ENCODE measurements at regions not wholly inside any gene's neighbourhood (a gene's known extent, or its start where the extent isn't known, plus 50 kb on each side); places are given as distances from the start of the nearest gene placed in this dataset.

- TF ChIP-seq EZH2phosphoT487 (IDR thresholded peaks at IDR 0.05; ENCODE audit: low read length) (no peak), EZH2 (optimal IDR thresholded peaks at IDR 0.05; ENCODE audit: low read depth, low read length) (no peak)
- TF ChIP-seq, protein P1, sequence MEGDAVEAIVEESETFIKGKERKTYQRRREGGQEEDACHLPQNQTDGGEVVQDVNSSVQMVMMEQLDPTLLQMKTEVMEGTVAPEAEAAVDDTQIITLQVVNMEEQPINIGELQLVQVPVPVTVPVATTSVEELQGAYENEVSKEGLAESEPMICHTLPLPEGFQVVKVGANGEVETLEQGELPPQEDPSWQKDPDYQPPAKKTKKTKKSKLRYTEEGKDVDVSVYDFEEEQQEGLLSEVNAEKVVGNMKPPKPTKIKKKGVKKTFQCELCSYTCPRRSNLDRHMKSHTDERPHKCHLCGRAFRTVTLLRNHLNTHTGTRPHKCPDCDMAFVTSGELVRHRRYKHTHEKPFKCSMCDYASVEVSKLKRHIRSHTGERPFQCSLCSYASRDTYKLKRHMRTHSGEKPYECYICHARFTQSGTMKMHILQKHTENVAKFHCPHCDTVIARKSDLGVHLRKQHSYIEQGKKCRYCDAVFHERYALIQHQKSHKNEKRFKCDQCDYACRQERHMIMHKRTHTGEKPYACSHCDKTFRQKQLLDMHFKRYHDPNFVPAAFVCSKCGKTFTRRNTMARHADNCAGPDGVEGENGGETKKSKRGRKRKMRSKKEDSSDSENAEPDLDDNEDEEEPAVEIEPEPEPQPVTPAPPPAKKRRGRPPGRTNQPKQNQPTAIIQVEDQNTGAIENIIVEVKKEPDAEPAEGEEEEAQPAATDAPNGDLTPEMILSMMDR (IDR thresholded peaks at IDR 0.05; ENCODE audit: low read length) = no peak
- H3K9me3 ChIP-seq (replicated peaks; ENCODE audit: insufficient read depth, low read length) = no peaks in the 10 kb centered on the region
- H2AFZ ChIP-seq (ENCODE audit: low read length) = no peak overlapping the region
- no peak for DNase-seq
- H4K20me1 ChIP-seq (ENCODE audit: insufficient read depth, low read length) = no peaks in the 10 kb centered on the region
- no peak overlapping the region for H3K27ac ChIP-seq (ENCODE audit: low read length)
- H3K27me3 ChIP-seq (replicated peaks; ENCODE audit: insufficient read depth, low read length) = no peaks in the 10 kb centered on the region
- H3K36me3 ChIP-seq (replicated peaks; ENCODE audit: insufficient read depth, low read length) = no peaks in the 10 kb centered on the region
- no peak overlapping the region for H3K4me2 ChIP-seq (ENCODE audit: low read depth, low read length)
- no peaks in the 10 kb centered on the region for H3K4me1 ChIP-seq (ENCODE audit: low read length)
- H3K4me3 ChIP-seq (ENCODE audit: low read length) = no peak overlapping the region
- H3K9me2 ChIP-seq (replicated peaks; ENCODE audit: insufficient read depth, low read length) = no peaks in the 10 kb centered on the region
- no peaks in the 10 kb centered on the region for H3K79me2 ChIP-seq (ENCODE audit: low read length)
- no peaks in the 10 kb centered on the region for H3F3A ChIP-seq (ENCODE audit: insufficient read depth, low read length)
- no peak overlapping the region for H3K9ac ChIP-seq (ENCODE audit: low read length)
Observed at GRCh38 chr5:88594441-88594840, 288.5 kb downstream of the MEF2C start.

- DNase-seq = no peak
- H3K9ac ChIP-seq (ENCODE audit: low read length) = no peak overlapping the region
- no peaks in the 10 kb centered on the region for H3K36me3 ChIP-seq (replicated peaks; ENCODE audit: insufficient read depth, low read length)
- no peak overlapping the region for H3K4me3 ChIP-seq (ENCODE audit: low read length)
- no peaks in the 10 kb centered on the region for H3K79me2 ChIP-seq (ENCODE audit: low read length)
- H3K27ac ChIP-seq (ENCODE audit: low read length) = no peak overlapping the region
- no peaks in the 10 kb centered on the region for H3K27me3 ChIP-seq (replicated peaks; ENCODE audit: insufficient read depth, low read length)
- no peak overlapping the region for H2AFZ ChIP-seq (ENCODE audit: low read length)
- H3K4me2 ChIP-seq (ENCODE audit: low read depth, low read length) = no peak overlapping the region
- TF ChIP-seq EZH2phosphoT487 (IDR thresholded peaks at IDR 0.05; ENCODE audit: low read length) (no peak), EZH2 (optimal IDR thresholded peaks at IDR 0.05; ENCODE audit: low read depth, low read length) (no peak)
- TF ChIP-seq, protein P1 (IDR thresholded peaks at IDR 0.05; ENCODE audit: low read length) = no peak
- H3F3A ChIP-seq (ENCODE audit: insufficient read depth, low read length) = no peaks in the 10 kb centered on the region
- H4K20me1 ChIP-seq (ENCODE audit: insufficient read depth, low read length) = no peaks in the 10 kb centered on the region
- H3K4me1 ChIP-seq (ENCODE audit: low read length) = no peaks in the 10 kb centered on the region
- no peaks in the 10 kb centered on the region for H3K9me3 ChIP-seq (replicated peaks; ENCODE audit: insufficient read depth, low read length)
- no peaks in the 10 kb centered on the region for H3K9me2 ChIP-seq (replicated peaks; ENCODE audit: insufficient read depth, low read length)
Observed at GRCh38 chr5:88588609-88589008, 294.4 kb downstream of the MEF2C start.

GRCh38 chr5:88583471-88583870 lies 299.5 kb downstream of the MEF2C start:
- H3K27me3 ChIP-seq (replicated peaks; ENCODE audit: insufficient read depth, low read length) = no peaks in the 10 kb centered on the region
- TF ChIP-seq EZH2 (optimal IDR thresholded peaks at IDR 0.05; ENCODE audit: low read depth, low read length) (no peak), EZH2phosphoT487 (IDR thresholded peaks at IDR 0.05; ENCODE audit: low read length) (no peak)
- TF ChIP-seq, protein P1 (IDR thresholded peaks at IDR 0.05; ENCODE audit: low read length) = no peak
- no peak overlapping the region for H3K4me3 ChIP-seq (ENCODE audit: low read length)
- no peaks in the 10 kb centered on the region for H3K36me3 ChIP-seq (replicated peaks; ENCODE audit: insufficient read depth, low read length)
- H4K20me1 ChIP-seq (ENCODE audit: insufficient read depth, low read length) = no peaks in the 10 kb centered on the region
- H3K4me1 ChIP-seq (ENCODE audit: low read length) = no peaks in the 10 kb centered on the region
- no peak for DNase-seq
- no peak overlapping the region for H3K4me2 ChIP-seq (ENCODE audit: low read depth, low read length)
- H2AFZ ChIP-seq (ENCODE audit: low read length) = no peak overlapping the region
- H3K9me2 ChIP-seq (replicated peaks; ENCODE audit: insufficient read depth, low read length) = no peaks in the 10 kb centered on the region
- H3K9ac ChIP-seq (ENCODE audit: low read length) = no peak overlapping the region
- H3K27ac ChIP-seq (ENCODE audit: low read length) = no peak overlapping the region
- H3K79me2 ChIP-seq (ENCODE audit: low read length) = no peaks in the 10 kb centered on the region
- no peaks in the 10 kb centered on the region for H3K9me3 ChIP-seq (replicated peaks; ENCODE audit: insufficient read depth, low read length)
- H3F3A ChIP-seq (ENCODE audit: insufficient read depth, low read length) = no peaks in the 10 kb centered on the region

All from MM.1S (cell line).